Motor neuron (in vitro differentiated cells): ENCODE measurements at regions not wholly inside any gene's neighbourhood (a gene's known extent, or its start where the extent isn't known, plus 50 kb on each side); places are given as distances from the start of the nearest gene placed in this dataset.
"Not testable (repeated sequence)": the region's sequence is repeated elsewhere in the genome, so short reads cannot be mapped to it uniquely, and the experiment has no call there.

Experiments
- ATAC-seq, 8 experiments: fragments of 200-7000 bp; cut with Tn5 transposase; replicated peaks in 6 of 8; 2 replicates each; pipeline ENCODE4 v1.8.0; 2021; ENCODE audit warnings: mild to moderate bottlenecking in 8 of 8, moderate library complexity in 8 of 8
- H3K27ac ChIP-seq, 2 donors: fragments of 250-450 bp; sonication (Bioruptor Pico); 2 replicates each; pipeline ENCODE4 v1.9.0; 2021; ENCODE audit warnings: antibody characterized with exemption in 2 of 2, mild to moderate bottlenecking in 2 of 2, moderate library complexity in 1 of 2
- H3K4me1 ChIP-seq, 2 donors: fragments of 250-450 bp; sonication (Bioruptor Pico); replicated peaks in 1 of 2; 2 replicates each; pipeline ENCODE4 v1.6.1; 2021; ENCODE audit warnings: antibody characterized with exemption in 2 of 2, mild to moderate bottlenecking in 2 of 2, moderate library complexity in 1 of 2
- H3K4me3 ChIP-seq, 5 donors: fragments of 250-450 bp; sonication (Bioruptor Pico); 2 replicates each; pipeline ENCODE4 v1.9.0; 2021; ENCODE audit warnings: antibody characterized with exemption in 5 of 5, mild to moderate bottlenecking in 5 of 5, moderate library complexity in 4 of 5
- WGBS, 10 experiments: fragments of 450-650 bp; shearing (Covaris generic); methylation state at CpG; one replicate each; pipeline ENCODE4 v1.0.0; 2022; 5-methylcytosine and 5-hydroxymethylcytosine counted together
- in situ Hi-C, 9 experiments: fragments of 400-800 bp; cut with MboI; loops; one replicate each; pipeline ENCODE4 v1.15.0; 2021; ENCODE audit warnings: low sequenced_read_pairs in 9 of 9, low pct_unique_long_range_greater_than_20kb in 2 of 9; ENCODE audit not compliant: unreplicated experiment in 9 of 9

DNA sequence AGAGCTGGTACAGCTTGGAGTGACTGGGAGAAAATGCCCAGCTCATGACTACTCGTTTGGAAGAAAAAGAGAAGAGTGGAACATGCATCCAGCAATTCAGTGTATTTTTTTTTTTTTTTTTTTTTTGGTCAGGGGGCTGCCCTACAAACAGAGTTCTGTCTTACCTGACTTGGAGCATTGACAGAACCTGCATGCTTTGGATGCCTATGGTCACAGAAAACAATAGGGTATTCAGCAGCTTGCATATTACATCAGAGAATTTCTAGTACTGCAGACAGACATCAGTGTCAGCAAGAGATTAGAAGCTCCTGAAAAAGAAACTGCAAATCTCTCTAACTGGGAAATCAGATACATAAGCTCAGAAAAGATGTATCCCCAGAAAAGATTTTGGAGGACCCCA is 894.4 kb downstream of the SPATA31A7 start:
- H3K4me3 ChIP-seq, in situ Hi-C loops, H3K4me1 ChIP-seq, ATAC-seq, H3K27ac ChIP-seq: not testable (repeated sequence)
- no CpG with 5 or more reads among the region's 1 CpG for WGBS, 10 experiments

DNA sequence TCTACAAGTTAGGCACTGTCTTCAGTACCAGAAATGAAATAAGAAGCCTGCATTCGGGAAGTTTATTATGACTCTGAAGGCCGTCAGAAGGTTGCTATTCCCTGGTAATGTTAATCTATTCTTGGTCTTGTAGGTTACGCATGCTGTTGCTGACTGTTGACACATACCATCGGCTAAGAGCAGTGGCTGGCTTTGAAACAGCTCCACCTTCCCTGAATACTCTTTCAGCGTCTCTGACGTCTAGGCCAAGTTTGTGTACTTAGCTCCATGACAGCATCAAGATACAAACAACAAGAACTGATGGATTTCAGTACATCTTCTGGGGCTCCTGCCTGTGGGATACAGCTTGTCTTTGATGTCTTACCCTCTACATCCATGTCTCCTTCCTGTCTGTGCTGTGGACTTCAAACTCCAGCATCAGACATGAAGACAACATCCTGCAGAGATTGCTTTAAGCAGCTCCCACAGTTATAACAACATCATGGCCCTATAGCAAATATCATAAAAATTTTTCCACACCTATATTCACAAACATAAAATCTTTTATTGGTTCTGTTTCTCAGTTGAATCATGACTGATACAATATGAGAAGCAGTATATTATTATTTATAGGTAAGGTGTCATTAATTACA is 906.0 kb downstream of the SPATA31A7 start:
- H3K4me3 ChIP-seq, ATAC-seq, H3K4me1 ChIP-seq, H3K27ac ChIP-seq, in situ Hi-C loops: not testable (repeated sequence)
- WGBS, 10 experiments = no CpG with 5 or more reads among the region's 6 CpGs

DNA sequence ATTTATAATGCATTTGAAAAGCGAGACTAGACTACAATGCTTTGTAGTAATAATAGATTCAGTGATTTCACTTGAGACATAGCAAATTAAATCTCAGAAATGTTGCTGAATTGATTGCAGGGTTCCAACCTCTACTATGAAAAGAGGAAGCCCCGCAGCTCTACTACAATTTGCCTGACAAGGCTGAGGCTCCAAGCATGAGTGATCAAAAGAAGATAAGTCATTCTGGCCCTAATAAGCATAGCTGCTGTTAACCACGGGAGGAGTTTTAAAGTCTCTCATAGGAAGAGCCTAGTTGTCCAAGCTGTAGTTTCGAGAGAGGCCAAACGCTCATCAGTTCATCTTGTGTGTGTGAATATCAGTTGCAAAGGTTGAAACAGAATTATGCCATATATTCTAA is 920.6 kb downstream of the SPATA31A7 start:
- H3K4me3 ChIP-seq, in situ Hi-C loops, H3K4me1 ChIP-seq, H3K27ac ChIP-seq: not testable (repeated sequence)
- ATAC-seq = peak in 5 of 8 experiments; percentile 41 to 90 (median 82)
- WGBS, 10 experiments = no CpG with 5 or more reads among the region's 5 CpGs

DNA sequence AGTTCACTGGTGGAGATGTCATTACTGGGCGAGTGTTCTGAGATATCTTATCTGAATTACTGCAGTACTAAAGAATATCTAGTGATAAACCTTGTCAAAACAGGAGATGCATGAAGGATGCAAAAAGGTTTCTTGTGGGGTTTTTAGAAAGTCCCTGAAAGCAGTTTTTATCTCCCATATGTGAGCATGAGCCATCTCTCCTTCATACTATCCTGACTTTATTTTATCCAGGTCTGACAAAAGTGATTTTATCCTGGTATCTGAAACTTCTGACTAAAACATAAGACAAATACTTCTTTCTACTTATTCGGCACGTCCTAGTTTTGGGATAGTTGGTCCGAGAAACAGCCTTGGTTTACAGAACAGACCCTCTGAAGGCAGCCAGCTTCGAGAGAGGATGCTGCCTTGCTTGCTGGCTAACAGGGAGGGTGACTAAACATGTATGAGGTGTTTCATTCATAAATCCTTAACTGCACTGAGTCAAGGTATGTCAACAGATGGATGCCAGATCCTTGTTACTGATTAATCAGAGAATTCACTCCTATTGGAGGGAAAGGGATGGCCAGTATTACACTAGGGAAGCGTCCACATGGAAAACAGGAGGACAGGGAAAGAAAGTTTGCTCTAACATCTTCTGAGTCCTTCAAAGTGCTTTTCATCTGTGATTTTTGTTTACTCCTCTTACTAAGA is 927.3 kb downstream of the SPATA31A7 start:
- H3K4me1 ChIP-seq, ATAC-seq, H3K4me3 ChIP-seq, H3K27ac ChIP-seq, in situ Hi-C loops: not testable (repeated sequence)
- no CpG with 5 or more reads among the region's 6 CpGs for WGBS, 10 experiments

DNA sequence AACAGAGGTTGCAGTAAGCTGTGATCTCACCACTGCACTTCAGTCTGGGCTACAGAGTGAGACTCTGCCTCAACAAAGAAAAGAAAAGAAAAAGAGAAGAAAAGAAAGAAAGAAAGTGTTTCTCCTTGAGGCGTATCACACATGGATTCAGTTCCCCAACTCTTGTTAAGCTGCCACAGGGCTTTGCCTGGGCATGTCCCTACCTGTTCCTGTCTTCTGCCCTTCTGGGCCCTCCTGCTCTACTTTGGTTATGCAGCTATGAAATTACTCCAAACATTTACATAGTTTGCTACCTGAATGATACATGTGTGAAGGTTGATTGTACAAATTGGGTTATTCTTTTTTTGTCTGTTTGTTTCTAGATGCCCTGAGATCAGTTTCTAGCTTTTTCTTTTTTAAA is 929.8 kb downstream of the SPATA31A7 start:
- H3K4me1 ChIP-seq, in situ Hi-C loops, ATAC-seq, H3K27ac ChIP-seq, H3K4me3 ChIP-seq: not testable (repeated sequence)
- WGBS, 10 experiments = no CpG with 5 or more reads among the region's 1 CpG

DNA sequence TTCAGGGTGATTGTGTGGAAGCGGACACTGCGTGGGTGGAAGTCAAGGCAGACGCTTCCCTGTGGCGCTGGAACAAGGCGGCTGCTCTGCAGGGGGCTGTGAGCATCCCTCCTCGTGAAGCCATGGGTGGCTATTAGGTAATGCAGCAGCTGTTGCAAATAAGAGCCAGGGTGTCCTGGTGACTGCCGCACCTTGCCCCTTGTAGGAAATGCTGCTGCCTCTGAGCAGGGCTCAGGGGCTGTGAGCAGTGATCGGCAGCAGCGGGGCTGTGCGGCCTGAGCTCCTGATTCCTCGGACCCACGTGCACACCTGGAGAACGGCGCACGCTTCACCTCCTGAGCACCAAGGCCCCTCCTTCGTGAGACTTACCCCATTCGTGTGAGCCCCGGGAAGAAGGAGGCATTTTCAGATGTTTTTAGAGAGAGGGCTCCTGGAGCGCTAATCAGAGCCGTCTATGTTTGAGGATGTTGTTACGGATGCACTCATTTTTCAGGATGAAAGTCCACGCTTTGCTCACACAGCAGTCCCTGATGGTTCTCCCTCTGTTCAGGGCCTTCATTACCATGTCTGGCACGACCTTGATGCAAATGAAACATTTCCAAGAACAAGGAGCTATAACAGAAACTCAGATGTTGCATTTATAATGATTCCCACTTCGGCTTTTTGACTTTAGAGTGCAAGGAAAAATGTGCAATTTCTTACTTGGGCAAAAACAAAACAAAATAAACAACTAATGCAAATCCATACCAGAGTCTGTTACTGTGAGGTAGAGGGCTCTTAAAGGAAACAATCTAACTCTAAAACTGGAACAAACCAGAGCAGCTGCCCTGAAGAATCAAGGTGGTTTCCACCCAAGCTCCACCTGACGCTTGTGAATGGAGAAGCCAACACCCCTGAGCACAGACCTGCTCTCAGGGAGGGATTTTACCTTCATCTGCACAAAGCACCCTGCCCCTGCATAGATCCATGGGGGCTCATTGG is 936.1 kb downstream of the SPATA31A7 start:
- H3K4me1 ChIP-seq, H3K27ac ChIP-seq, in situ Hi-C loops, H3K4me3 ChIP-seq: not testable (repeated sequence)
- peak in 6 of 8 experiments; percentile 36 to 94 (median 72) for ATAC-seq
- no CpG with 5 or more reads among the region's 25 CpGs for WGBS, 10 experiments

DNA sequence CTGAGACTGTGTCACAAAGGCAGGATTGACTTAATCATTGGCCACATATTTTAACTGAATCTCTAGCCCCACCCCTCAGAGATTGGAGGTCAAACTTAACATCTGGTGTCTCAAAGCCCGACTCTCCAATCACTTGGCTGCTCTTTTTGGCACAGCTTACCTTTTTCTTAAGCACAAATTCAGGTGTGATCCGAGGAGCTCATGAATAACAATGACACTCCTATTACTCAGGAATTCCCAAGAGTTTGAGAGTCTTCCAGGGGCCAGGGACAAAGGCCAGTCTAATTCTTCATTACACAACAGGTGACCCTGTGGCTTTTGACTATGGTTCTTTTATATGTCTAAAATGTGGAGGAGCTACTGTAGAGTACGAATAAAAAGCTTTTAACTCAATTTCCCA is 945.2 kb downstream of the SPATA31A7 start:
- H3K27ac ChIP-seq, H3K4me1 ChIP-seq, H3K4me3 ChIP-seq, in situ Hi-C loops, ATAC-seq: not testable (repeated sequence)
- WGBS, 10 experiments = no CpG with 5 or more reads among the region's 3 CpGs

DNA sequence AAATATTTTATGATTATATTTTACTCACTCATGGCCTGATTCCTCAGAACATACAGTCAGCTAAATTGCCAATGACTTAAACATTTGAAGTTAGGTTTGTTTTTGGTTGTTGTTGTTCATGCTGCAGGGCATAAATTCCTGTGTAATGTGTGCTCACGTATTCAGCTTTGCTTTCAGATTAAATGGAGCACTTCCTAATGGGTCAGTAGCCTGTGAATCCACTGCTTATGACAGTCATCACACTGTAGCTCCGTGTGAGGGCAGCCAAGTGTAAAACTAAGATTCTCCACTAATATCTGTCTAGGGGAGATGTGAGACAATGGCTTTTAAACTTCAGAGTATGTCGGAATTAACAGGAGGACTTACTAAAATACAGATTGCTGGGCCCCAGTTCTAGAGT is 955.8 kb downstream of the SPATA31A7 start:
- WGBS, 10 experiments = no CpG with 5 or more reads among the region's 3 CpGs
- peak in 1 of 8 experiments; percentile 53 for ATAC-seq
- H3K27ac ChIP-seq = not testable (repeated sequence)

More for the DNA sequence above, 955.8 kb downstream of the SPATA31A7 start:
- H3K4me1 ChIP-seq, H3K4me3 ChIP-seq, in situ Hi-C loops: not testable (repeated sequence)
